Heart left ventricle (tissue), 13 donors: ENCODE measurements at regions not wholly inside any gene's neighbourhood (a gene's known extent, or its start where the extent isn't known, plus 50 kb on each side); places are given as distances from the start of the nearest gene placed in this dataset.

Experiments
- CTCF ChIP-seq, 12 donors: fragments of 200-600 bp; sonication (generic) in 4 of 12; IDR thresholded peaks; one replicate each; pipeline versions ENCODE4 v1.5.0 to v1.8.0; 2018 to 2022; ENCODE audit warnings: antibody characterized with exemption in 12 of 12, mild to moderate bottlenecking in 5 of 12
- POLR2A ChIP-seq, 2 donors: fragments of 450-650 bp; IDR thresholded peaks; one replicate each; pipeline ENCODE4 v1.6.1; 2017; ENCODE audit warnings: antibody characterized with exemption in 2 of 2, mild to moderate bottlenecking in 2 of 2, moderate library complexity in 2 of 2
- donor health status: ischemic (EF 13 %, LVEDD 7.1; RV severe dilation, severe dysfunction).
- donor health status: DM: no; HTN: yes; CAD: no.
- donor health status: DM: no; HTN: no; CAD: no.
- donor health status: ischemic (EF 25% LVEDD 6.9; RV normal size, moderate dysfunction).
- donor health status: ischemic (EF 25% LVEDD 5.7; RV mildly dilated, moderate dysfunction).
- donor health status: ischemic (EF 35%, LVEDD 5.7; RV mildly dilated, moderate dysfunction).
- donor health status: nonischemic (EF 11% LVEDD 7.7; RV severe dilation, severe dysfunction).
- donor health status: DM: yes; HTN: yes; CAD: no.
- donor health status: PGD.
- donor health status: ischemic (EF 29% LVEDD 5.4; RV normal size, mild dysfunction).
- donor health status: nonischemic (EF 23%, LVEDD 6.1; RV moderate dilation, normal function).

DNA sequence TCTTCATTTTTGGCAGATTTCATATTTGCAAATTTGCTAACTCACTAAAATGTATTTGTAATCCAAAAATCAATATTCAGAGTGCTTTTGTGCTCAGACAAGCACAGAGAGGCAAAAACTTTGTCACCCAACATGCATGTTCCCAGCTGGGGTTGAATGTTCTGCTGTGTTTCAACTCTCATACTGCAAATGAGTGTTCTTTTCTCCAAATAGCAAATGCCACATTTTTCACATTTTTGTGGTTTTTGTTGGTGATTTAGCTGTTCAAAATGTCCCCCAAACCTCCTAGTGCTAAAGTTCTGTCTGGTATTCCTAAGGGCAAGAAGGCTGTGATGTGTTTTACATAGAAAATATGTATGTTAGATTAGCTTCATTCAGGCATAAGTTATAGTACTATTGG, 87.3 kb upstream of the PCSK5 start:
- TF ChIP-seq CTCF (IDR thresholded peaks at IDR 0.05): no peak
- TF ChIP-seq POLR2A (IDR thresholded peaks at IDR 0.05): no peak
